OCI-LY1 (cell line): ENCODE measurements at regions not wholly inside any gene's neighbourhood (a gene's known extent, or its start where the extent isn't known, plus 50 kb on each side); places are given as distances from the start of the nearest gene placed in this dataset.

Experiments
- EZH2 ChIP-seq: fragments of 200-600 bp; sonication (generic), shearing (Covaris generic); IDR thresholded peaks from 2 replicates; pipeline ENCODE4 v1.8.0; 2017; ENCODE audit warnings: borderline replicate concordance, mixed run types, mild to moderate bottlenecking, antibody characterized with exemption, low read length, moderate library complexity, mixed read lengths
- TF ChIP-seq, protein P1 (sequence below): fragments of 200-600 bp; sonication (generic), shearing (Covaris generic); IDR thresholded peaks from 2 replicates; pipeline ENCODE4 v1.5.1; 2017; ENCODE audit warnings: mild to moderate bottlenecking, antibody characterized with exemption, low read length, moderate library complexity, mixed read lengths

DNA sequence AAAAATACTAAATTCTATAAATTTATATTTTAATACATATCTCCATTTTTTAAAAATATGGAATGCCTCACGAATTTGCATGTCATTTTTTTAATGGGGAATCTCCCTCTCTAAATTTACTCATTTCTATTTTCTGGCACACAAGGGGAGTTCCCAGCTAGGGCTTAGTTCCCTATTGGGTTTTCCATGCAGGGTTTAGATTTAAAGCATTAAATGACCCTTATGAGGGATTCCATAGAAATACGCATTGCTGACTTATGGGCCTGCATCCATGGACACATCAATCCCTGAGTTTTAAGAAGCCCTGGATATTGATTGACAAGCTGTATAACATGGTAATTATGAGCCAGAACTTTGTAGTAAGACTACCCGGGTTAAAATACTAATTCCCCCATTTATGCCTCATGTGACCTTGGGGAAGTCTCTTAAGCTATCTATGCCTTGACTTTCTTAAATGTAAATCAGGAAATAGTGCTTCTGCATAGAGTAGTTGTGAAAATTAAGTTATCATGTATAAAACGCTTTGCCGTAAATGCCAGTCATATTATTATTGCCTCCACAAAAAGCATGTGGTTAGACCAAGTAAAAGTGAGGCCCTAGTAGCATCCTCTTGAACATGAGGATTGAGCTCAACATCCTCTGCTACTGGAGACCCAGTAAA is 78.8 kb upstream of the ANKRD1 start:
- TF ChIP-seq, protein P1, sequence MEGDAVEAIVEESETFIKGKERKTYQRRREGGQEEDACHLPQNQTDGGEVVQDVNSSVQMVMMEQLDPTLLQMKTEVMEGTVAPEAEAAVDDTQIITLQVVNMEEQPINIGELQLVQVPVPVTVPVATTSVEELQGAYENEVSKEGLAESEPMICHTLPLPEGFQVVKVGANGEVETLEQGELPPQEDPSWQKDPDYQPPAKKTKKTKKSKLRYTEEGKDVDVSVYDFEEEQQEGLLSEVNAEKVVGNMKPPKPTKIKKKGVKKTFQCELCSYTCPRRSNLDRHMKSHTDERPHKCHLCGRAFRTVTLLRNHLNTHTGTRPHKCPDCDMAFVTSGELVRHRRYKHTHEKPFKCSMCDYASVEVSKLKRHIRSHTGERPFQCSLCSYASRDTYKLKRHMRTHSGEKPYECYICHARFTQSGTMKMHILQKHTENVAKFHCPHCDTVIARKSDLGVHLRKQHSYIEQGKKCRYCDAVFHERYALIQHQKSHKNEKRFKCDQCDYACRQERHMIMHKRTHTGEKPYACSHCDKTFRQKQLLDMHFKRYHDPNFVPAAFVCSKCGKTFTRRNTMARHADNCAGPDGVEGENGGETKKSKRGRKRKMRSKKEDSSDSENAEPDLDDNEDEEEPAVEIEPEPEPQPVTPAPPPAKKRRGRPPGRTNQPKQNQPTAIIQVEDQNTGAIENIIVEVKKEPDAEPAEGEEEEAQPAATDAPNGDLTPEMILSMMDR = no peak
- TF ChIP-seq EZH2 = no peak
